ENCODE measurements at regions not wholly inside any gene's neighbourhood (a gene's known extent, or its start where the extent isn't known, plus 50 kb on each side); places are given as distances from the start of the nearest gene placed in this dataset.

DNA sequence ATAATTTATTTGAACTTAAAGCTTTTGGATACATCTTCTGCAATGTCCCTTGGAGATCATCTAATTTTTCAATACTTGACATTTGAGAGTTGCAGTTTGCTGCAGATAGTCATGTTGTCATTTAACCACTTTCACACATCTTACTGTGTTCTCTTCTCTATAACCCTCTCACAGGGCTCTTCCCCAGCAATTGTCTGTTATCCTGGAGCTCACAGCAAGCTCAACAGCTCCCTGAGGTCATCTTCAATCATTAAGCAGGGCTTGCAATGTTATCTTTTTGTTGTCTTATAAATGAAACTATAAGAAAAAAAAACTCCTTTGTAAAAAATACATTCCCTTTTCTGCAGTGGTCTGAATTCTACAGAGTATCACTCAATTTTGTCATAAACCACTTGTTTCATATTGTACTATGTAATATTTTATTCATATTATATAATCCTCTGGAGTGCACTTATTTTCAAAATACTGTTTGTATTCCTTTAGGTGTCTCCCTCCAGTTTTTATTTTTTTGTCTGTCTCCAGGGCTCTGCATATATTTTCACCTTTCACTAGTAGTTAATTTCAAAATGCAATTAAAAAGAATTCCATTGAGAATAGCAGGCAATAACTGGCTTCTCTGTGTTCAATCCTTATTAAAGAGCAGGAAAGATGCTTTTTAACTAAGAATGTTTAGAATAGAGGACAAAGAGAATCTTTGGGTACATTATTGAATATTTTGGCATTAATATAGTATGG lies 106.3 kb upstream of the ARSJ start:
- DNase-seq (ENCODE audit: low read depth): no peak
- TF ChIP-seq CTCF (IDR thresholded peaks at IDR 0.05; ENCODE audit: low read depth, low read length, missing control alignments): no peak
- H3K4me3 ChIP-seq (ENCODE audit: low read depth, low read length): no peak overlapping the region

- H3K4me3 ChIP-seq (ENCODE audit: low read depth, low read length): no peak overlapping the region
- no peak for TF ChIP-seq CTCF (IDR thresholded peaks at IDR 0.05; ENCODE audit: low read depth, low read length, missing control alignments)
- DNase-seq (ENCODE audit: low read depth): no peak
Observed at GRCh38 chr4:114087596-114088230, 108.3 kb upstream of the ARSJ start.

DNA sequence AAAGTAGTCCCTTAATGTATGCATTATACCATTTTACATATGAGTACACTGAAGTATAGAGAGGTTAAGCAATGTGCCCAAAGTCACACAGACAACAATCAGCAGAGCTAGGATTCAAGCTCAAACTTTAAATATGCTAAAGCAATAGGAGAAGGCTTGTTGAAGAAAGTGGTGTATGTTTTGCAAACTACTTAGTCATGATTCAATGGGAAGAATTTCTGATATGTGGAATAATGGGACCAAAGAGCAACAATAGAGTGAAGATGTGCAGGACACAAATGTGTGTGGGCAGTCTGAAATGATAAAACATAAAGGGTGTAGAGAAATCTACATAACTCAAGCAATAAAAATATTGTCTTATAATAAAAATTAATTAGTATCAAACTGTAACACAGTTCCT lies 109.0 kb upstream of the ARSJ start:
- DNase-seq (ENCODE audit: low read depth): no peak

GRCh38 chr4:114091546-114091945 lies 112.1 kb upstream of the ARSJ start:
- DNase-seq (ENCODE audit: low read depth): no peak
- H3K4me3 ChIP-seq (ENCODE audit: low read depth, low read length): no peak overlapping the region
- no peak for TF ChIP-seq CTCF (IDR thresholded peaks at IDR 0.05; ENCODE audit: low read depth, low read length, missing control alignments)

More for the DNA sequence above, 109.0 kb upstream of the ARSJ start:
- TF ChIP-seq CTCF (IDR thresholded peaks at IDR 0.05; ENCODE audit: low read depth, low read length, missing control alignments): no peak
- no peak overlapping the region for H3K4me3 ChIP-seq (ENCODE audit: low read depth, low read length)

DNA sequence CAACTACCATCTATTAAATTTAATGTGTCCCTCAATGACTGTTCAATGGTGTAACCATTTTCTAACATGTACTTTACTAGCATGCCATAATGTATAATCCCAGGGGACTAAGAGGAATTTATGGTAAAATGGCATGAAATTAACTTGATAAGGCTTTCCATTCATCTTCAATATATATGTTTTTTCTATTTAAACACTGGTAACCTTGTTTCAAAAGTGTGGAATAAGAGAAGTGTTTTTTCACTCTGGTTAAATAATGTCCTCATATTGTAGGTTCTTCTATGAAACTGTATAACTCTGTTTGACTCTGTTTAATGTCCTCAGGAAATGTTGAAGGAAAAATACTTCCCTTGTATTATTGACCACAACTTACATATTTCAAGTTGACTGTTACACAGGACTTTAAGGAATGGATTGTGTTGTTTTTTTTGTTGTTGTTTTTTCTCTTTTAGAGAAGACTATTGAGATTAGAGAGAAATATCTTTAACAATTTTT lies 113.8 kb upstream of the ARSJ start:
- no peak for TF ChIP-seq CTCF (IDR thresholded peaks at IDR 0.05; ENCODE audit: low read depth, low read length, missing control alignments)
- no peak overlapping the region for H3K4me3 ChIP-seq (ENCODE audit: low read depth, low read length)
- no peak for DNase-seq (ENCODE audit: low read depth)

DNA sequence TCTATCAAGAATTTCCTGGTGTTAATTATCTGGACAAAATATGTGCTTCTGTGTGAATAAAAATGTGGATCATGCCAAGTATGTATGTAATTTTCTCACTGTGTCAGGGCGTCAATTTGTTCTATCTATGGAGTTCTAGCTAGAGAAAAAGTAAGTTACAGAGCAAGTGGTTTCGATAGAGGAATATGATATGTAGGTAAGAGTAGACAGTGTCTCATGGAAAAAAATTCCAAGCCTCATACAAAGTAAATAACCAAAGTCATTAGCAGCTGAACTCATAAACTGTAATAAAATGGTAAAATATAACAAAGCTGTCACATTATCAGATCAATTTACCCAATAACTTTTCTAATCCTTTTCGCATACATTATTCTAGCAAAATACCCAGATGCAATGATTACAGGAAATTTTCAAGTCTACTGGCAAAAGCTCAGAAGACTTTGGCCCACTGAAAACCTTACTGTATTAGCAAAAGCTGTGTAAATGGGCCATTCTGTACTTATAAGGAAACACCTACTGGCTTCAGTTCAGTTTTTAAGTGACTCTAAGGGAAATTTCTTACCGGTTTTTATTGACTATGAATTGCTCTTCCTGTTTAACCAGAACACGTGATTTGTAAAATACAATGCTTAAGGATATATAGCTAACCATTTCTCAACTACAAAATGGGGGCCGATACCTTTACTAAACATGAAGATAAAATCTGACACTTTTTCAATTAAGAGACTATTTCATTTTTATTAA lies 121.0 kb upstream of the ARSJ start:
- TF ChIP-seq CTCF (IDR thresholded peaks at IDR 0.05; ENCODE audit: low read depth, low read length, missing control alignments): no peak
- no peak overlapping the region for H3K4me3 ChIP-seq (ENCODE audit: low read depth, low read length)
- DNase-seq (ENCODE audit: low read depth): no peak
